GM12878 (cell line): ENCODE measurements at regions not wholly inside any gene's neighbourhood (a gene's known extent, or its start where the extent isn't known, plus 50 kb on each side); places are given as distances from the start of the nearest gene placed in this dataset.

Experiments
- BRCA1 ChIP-seq: IDR thresholded peaks from 2 replicates; pipeline ENCODE4 v1.6.1; 2011; ENCODE audit warnings: low read depth, low read length, improper control_type of control experiment
- CTCF ChIP-seq, 3 experiments: IDR thresholded peaks in 2 of 3; conservative IDR thresholded peaks in 1 of 3; 2 replicates each; pipeline ENCODE4 v1.5.1; 2011; ENCODE audit warnings: low read depth in 3 of 3, low read length in 3 of 3, mild to moderate bottlenecking in 3 of 3, control low read depth in 2 of 3, moderate library complexity in 2 of 3, inconsistent platforms in 1 of 3, mixed read lengths in 1 of 3; ENCODE audit not compliant: control insufficient read depth in 2 of 3, insufficient read depth in 1 of 3; ENCODE audit errors: extremely low read depth in 1 of 3
- EP300 ChIP-seq, 2 experiments: fragments of 150-350 bp in 1 of 2; IDR thresholded peaks; 2 replicates each; pipeline ENCODE4 v1.6.1; 2011 to 2012; ENCODE audit warnings: low read depth in 2 of 2, low read length in 2 of 2, borderline replicate concordance in 1 of 2, improper control_type of control experiment in 1 of 2, inconsistent platforms in 1 of 2; ENCODE audit not compliant: control insufficient read depth in 1 of 2
- ETV6 ChIP-seq, 2 experiments: fragments of 450-650 bp in 1 of 2; IDR thresholded peaks in 1 of 2; conservative IDR thresholded peaks in 1 of 2; 2 replicates each; pipeline ENCODE4 v1.6.1; 2014; ENCODE audit warnings: antibody characterized with exemption in 1 of 2, borderline replicate concordance in 1 of 2, low read depth in 1 of 2, mild to moderate bottlenecking in 1 of 2, moderate library complexity in 1 of 2
- EZH2 ChIP-seq: IDR thresholded peaks from 2 replicates; pipeline ENCODE4 v1.6.1; 2012; ENCODE audit warnings: low read depth, mild to moderate bottlenecking, control low read depth, inconsistent platforms, low read length, borderline replicate concordance; ENCODE audit not compliant: control insufficient read depth
- MYC ChIP-seq: IDR thresholded peaks from 2 replicates; pipeline ENCODE4 v1.6.1; 2011; ENCODE audit warnings: mild to moderate bottlenecking, low read length, moderate library complexity, inconsistent platforms; ENCODE audit not compliant: insufficient read depth, insufficient replicate concordance, insufficient read length, severe bottlenecking
- POLR2A ChIP-seq: IDR thresholded peaks from 2 replicates; pipeline ENCODE4 v1.6.1; 2011; ENCODE audit warnings: low read depth, mild to moderate bottlenecking, low read length
- RFX5 ChIP-seq: IDR thresholded peaks from 2 replicates; pipeline ENCODE4 v1.6.1; 2011; ENCODE audit warnings: low read depth, low read length, improper control_type of control experiment

DNA sequence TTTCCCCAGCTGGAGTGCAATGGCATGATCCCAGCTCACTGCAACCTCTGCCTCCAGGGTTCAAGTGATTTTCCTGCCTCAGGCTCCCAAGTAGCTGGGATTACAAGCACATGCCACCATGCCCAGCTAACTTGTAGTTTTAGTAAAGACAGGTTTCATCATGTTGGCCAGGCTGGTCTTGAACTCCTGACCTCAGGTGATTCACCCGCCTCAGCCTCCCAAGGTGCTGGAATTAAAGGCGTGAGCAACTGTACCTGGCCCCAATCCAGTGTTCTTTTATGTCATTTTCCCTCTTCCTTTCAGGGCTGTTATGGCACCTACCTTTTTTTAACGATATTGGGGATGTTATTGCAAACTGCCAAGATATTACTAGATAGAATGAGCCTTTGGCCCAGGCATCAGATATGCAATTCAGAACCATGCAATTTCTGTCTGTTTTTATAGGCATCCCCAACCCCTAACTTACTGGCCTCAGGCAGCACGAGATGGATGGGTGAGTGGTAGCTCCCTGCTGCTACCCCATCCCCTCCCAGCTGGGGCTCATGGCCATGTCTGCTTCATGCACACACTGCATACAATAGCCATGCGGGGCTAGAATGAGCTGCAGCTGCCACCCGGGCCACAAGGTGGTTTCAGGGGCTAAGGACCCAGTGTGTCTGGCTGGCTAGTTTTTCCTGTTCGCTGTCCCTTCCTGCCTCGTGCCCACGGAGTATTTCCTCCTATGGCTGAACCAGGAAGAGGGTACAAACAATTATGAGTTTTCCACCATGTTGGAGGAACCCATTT lies 1080.1 kb upstream of the SORCS1 start:
- no peak for TF ChIP-seq MYC
- no peak for TF ChIP-seq CTCF (IDR thresholded peaks at IDR 0.05 in 2 of 3, conservative IDR thresholded peaks at IDR 0.05 in 1 of 3; ENCODE audit: control insufficient read depth in 2 of 3, extremely low read depth in 1 of 3, insufficient read depth in 1 of 3, low read depth in 3 of 3, low read length in 3 of 3)
- no peak for TF ChIP-seq EP300 (IDR thresholded peaks at IDR 0.05; ENCODE audit: borderline replicate concordance in 1 of 2, control insufficient read depth in 1 of 2, low read depth in 2 of 2, low read length in 2 of 2)
- TF ChIP-seq EZH2, result no peak
- no peak for TF ChIP-seq BRCA1
- no peak for TF ChIP-seq POLR2A
- no peak for TF ChIP-seq ETV6 (conservative IDR thresholded peaks at IDR 0.05 in 1 of 2, IDR thresholded peaks at IDR 0.05 in 1 of 2; ENCODE audit: borderline replicate concordance in 1 of 2, low read depth in 1 of 2)
- TF ChIP-seq RFX5, result no peak
